ENCODE measurements at regions not wholly inside any gene's neighbourhood (a gene's known extent, or its start where the extent isn't known, plus 50 kb on each side); places are given as distances from the start of the nearest gene placed in this dataset.

- Histone ChIP-seq H3K4me2 (replicated peaks; ENCODE audit: low read depth, low read length, poor library complexity, severe bottlenecking) (no peak overlapping the region), H2AFZ (ENCODE audit: insufficient read depth, low read depth, low read length, poor library complexity, severe bottlenecking) (no peak overlapping the region), H3K79me2 (ENCODE audit: control insufficient read depth, insufficient read depth, low read length) (no peaks in the 10 kb centered on the region), H3K9ac (ENCODE audit: low read length) (no peak overlapping the region), H3K36me3 (replicated peaks in 1 of 2; ENCODE audit: control extremely low read depth in 1 of 2, control insufficient read depth in 1 of 2, extremely low read depth in 1 of 2, insufficient read depth in 2 of 2, low read length in 1 of 2) (no peaks in the 10 kb centered on the region), H3K9me3 (ENCODE audit: control extremely low read depth in 1 of 3, control insufficient read depth in 2 of 3, insufficient read depth in 1 of 3, low read length in 2 of 3) (no peaks in the 10 kb centered on the region), H3K27ac (ENCODE audit: low read length in 2 of 2) (no peak overlapping the region), H3K4me1 (ENCODE audit: control insufficient read depth in 2 of 2, insufficient read depth in 2 of 2, low read length in 2 of 2) (no peaks in the 10 kb centered on the region), H3K27me3 (replicated peaks in 1 of 4; ENCODE audit: control extremely low read depth in 1 of 4, control insufficient read depth in 3 of 4, insufficient read depth in 4 of 4, low read length in 3 of 4) (no peaks in the 10 kb centered on the region), H4K20me1 (ENCODE audit: control insufficient read depth, insufficient read depth, low read length, poor library complexity, severe bottlenecking) (no peaks in the 10 kb centered on the region), H3K4me3 (ENCODE audit: control extremely low read depth in 1 of 5, extremely low read depth in 1 of 5, insufficient read depth in 1 of 5, low read depth in 2 of 5, low read length in 4 of 5) (no peak overlapping the region)
- POLR2A ChIA-PET: no interaction called here
- no peaks in the 10 kb centered on the region for H3K4me1 Mint-ChIP-seq
- no peak for DNase-seq
- intact Hi-C loops (cut with micrococcal nuclease): no loop called here
- TF ChIP-seq EZH2 (IDR thresholded peaks at IDR 0.05; ENCODE audit: borderline replicate concordance, insufficient read depth, low read depth, low read length, poor library complexity, severe bottlenecking) (no peak), CTCF (IDR thresholded peaks at IDR 0.05) (no peak)
- ATAC-seq (ENCODE audit: low read depth): no peak
- no peak overlapping the region for H3K27ac Mint-ChIP-seq
- CTCF ChIA-PET: no interaction called here
- H3K27me3 Mint-ChIP-seq: peaks cover 4% of the 10 kb centered on the region
- no peaks in the 10 kb centered on the region for H3K9me3 Mint-ChIP-seq (ENCODE audit: insufficient read depth)
- H3K4me3 Mint-ChIP-seq: no peak overlapping the region
Observed at GRCh38 chr4:11608992-11609391, 180.3 kb upstream of the HS3ST1 start.

GRCh38 chr4:11606078-11606477 is 177.4 kb upstream of the HS3ST1 start:
- H3K9me3 ChIP-seq (ENCODE audit: control extremely low read depth in 1 of 3, control insufficient read depth in 2 of 3, insufficient read depth in 1 of 3, low read length in 2 of 3): no peaks in the 10 kb centered on the region
- POLR2A ChIA-PET: no interaction called here
- TF ChIP-seq CTCF (IDR thresholded peaks at IDR 0.05) (no peak), EZH2 (IDR thresholded peaks at IDR 0.05; ENCODE audit: borderline replicate concordance, insufficient read depth, low read depth, low read length, poor library complexity, severe bottlenecking) (no peak)
- H3K9me3 Mint-ChIP-seq (ENCODE audit: insufficient read depth): no peaks in the 10 kb centered on the region
- no peak overlapping the region for H3K27ac Mint-ChIP-seq
- H3K27ac ChIP-seq (ENCODE audit: low read length in 2 of 2): no peak overlapping the region
- no peak overlapping the region for H3K4me2 ChIP-seq (replicated peaks; ENCODE audit: low read depth, low read length, poor library complexity, severe bottlenecking)
- intact Hi-C loops (cut with micrococcal nuclease): no loop called here
- no peak overlapping the region for H3K9ac ChIP-seq (ENCODE audit: low read length)
- no peak overlapping the region for H3K4me3 Mint-ChIP-seq
- no peaks in the 10 kb centered on the region for H3K79me2 ChIP-seq (ENCODE audit: control insufficient read depth, insufficient read depth, low read length)
- DNase-seq: no peak
- WGBS (ENCODE audit: insufficient coverage): 80% methylated on average over 1 of the region's 1 CpG
- H3K4me1 Mint-ChIP-seq: no peaks in the 10 kb centered on the region
- H4K20me1 ChIP-seq (ENCODE audit: control insufficient read depth, insufficient read depth, low read length, poor library complexity, severe bottlenecking): no peaks in the 10 kb centered on the region
- H3K4me1 ChIP-seq (ENCODE audit: control insufficient read depth in 2 of 2, insufficient read depth in 2 of 2, low read length in 2 of 2): no peaks in the 10 kb centered on the region
- peaks cover 2% of the 10 kb centered on the region for H3K27me3 Mint-ChIP-seq
- no peak overlapping the region for H2AFZ ChIP-seq (ENCODE audit: insufficient read depth, low read depth, low read length, poor library complexity, severe bottlenecking)
- H3K27me3 ChIP-seq (replicated peaks in 1 of 4; ENCODE audit: control extremely low read depth in 1 of 4, control insufficient read depth in 3 of 4, insufficient read depth in 4 of 4, low read length in 3 of 4): no peaks in the 10 kb centered on the region
- ATAC-seq (ENCODE audit: low read depth): no peak
- no peaks in the 10 kb centered on the region for H3K36me3 ChIP-seq (replicated peaks in 1 of 2; ENCODE audit: control extremely low read depth in 1 of 2, control insufficient read depth in 1 of 2, extremely low read depth in 1 of 2, insufficient read depth in 2 of 2, low read length in 1 of 2)
- CTCF ChIA-PET: no interaction called here
- H3K4me3 ChIP-seq (ENCODE audit: control extremely low read depth in 1 of 5, extremely low read depth in 1 of 5, insufficient read depth in 1 of 5, low read depth in 2 of 5, low read length in 4 of 5): no peak overlapping the region

All from B cell (primary cell).